Suprapubic skin (tissue), 3 donors: ENCODE measurements at regions not wholly inside any gene's neighbourhood (a gene's known extent, or its start where the extent isn't known, plus 50 kb on each side); places are given as distances from the start of the nearest gene placed in this dataset.

ENCODE experiments used
- POLR2A ChIP-seq, 2 donors: fragments of 450-650 bp; IDR thresholded peaks; one replicate each; pipeline ENCODE4 v1.6.1; 2017; ENCODE audit warnings: antibody characterized with exemption in 2 of 2, mild to moderate bottlenecking in 2 of 2, moderate library complexity in 2 of 2
- TF ChIP-seq, protein P1 (sequence below), 2 donors: fragments of 200-600 bp in 1 of 2; fragments of 450-650 bp in 1 of 2; sonication (generic) in 1 of 2; IDR thresholded peaks; one replicate each; pipeline ENCODE4 v1.5.1; 2016 to 2019; ENCODE audit warnings: antibody characterized with exemption in 2 of 2, mild to moderate bottlenecking in 1 of 2, moderate library complexity in 1 of 2

DNA sequence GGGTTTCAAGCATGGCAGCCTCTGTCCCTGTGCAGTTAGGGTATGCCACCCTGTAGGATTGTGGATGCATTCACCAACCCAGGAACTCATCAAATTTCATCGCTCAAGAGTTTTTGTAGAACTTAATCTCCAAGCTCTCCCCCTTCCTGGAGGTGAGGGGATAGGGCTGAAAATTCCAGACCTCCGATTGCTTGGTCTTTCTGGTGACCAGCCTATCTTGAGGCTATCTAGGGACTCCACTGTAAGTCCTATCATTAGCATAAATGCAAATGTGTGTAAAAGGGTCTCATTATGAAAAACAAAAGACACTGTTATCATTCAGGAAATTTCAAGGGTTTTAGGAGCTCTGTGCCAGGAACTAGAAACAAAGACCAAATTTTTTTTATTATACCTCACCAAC, 244.0 kb downstream of the DUSP6 start:
- TF ChIP-seq, protein P1, sequence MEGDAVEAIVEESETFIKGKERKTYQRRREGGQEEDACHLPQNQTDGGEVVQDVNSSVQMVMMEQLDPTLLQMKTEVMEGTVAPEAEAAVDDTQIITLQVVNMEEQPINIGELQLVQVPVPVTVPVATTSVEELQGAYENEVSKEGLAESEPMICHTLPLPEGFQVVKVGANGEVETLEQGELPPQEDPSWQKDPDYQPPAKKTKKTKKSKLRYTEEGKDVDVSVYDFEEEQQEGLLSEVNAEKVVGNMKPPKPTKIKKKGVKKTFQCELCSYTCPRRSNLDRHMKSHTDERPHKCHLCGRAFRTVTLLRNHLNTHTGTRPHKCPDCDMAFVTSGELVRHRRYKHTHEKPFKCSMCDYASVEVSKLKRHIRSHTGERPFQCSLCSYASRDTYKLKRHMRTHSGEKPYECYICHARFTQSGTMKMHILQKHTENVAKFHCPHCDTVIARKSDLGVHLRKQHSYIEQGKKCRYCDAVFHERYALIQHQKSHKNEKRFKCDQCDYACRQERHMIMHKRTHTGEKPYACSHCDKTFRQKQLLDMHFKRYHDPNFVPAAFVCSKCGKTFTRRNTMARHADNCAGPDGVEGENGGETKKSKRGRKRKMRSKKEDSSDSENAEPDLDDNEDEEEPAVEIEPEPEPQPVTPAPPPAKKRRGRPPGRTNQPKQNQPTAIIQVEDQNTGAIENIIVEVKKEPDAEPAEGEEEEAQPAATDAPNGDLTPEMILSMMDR (IDR thresholded peaks at IDR 0.05): no peak
- no peak for TF ChIP-seq POLR2A (IDR thresholded peaks at IDR 0.05)
